H1 (cell line): ENCODE measurements at regions not wholly inside any gene's neighbourhood (a gene's known extent, or its start where the extent isn't known, plus 50 kb on each side); places are given as distances from the start of the nearest gene placed in this dataset.

Experiments used
- CTCF ChIA-PET: fragments of 300-600 bp; sonication (Branson Sonifier 250); formaldehyde crosslinking; loops from one replicate; lab custom pipeline; 2021; ENCODE audit not compliant: partially characterized antibody; lab: Charles Lee
- POLR2A ChIA-PET: fragments of 300-600 bp; sonication (Branson Sonifier 250); formaldehyde crosslinking; loops from one replicate; lab custom pipeline; 2021; ENCODE audit warnings: inconsistent platforms; ENCODE audit not compliant: partially characterized antibody; lab: Charles Lee
- DNase-seq, 2 experiments: peaks; one replicate each; pipeline versions ENCODE4 v3.0.0 to v3.0.0-alpha.2; 2010 to 2022; ENCODE audit warnings: low spot score in 2 of 2, low read depth in 1 of 2, mixed read lengths in 1 of 2
- FAIRE-seq: peaks from 2 replicates; lab custom pipeline; 2011; peaks lifted over from hg19 to GRCh38; lab: Jason Lieb, UNC
- H2AFZ ChIP-seq: 2 replicates; pipeline ENCODE4 v1.8.1; 2012; ENCODE audit warnings: low read length, inconsistent platforms
- H2AK5ac ChIP-seq: 2 replicates; pipeline ENCODE4 v1.6.1; 2013; ENCODE audit warnings: low read depth, low read length
- H2BK120ac ChIP-seq: replicated peaks from 2 replicates; pipeline ENCODE3; 2013; ENCODE audit warnings: low read depth, low read length, inconsistent platforms
- H2BK12ac ChIP-seq: 2 replicates; pipeline ENCODE4 v1.6.1; 2013; ENCODE audit warnings: low read depth, low read length
- H2BK15ac ChIP-seq: 2 replicates; pipeline ENCODE4 v1.6.1; 2013; ENCODE audit warnings: low read length
- H2BK20ac ChIP-seq: 2 replicates; pipeline ENCODE4 v1.6.1; 2013; ENCODE audit warnings: low read length
- H2BK5ac ChIP-seq: 2 replicates; pipeline ENCODE4 v1.6.1; 2013; ENCODE audit warnings: low read depth, low read length
- H3K14ac ChIP-seq: 2 replicates; pipeline ENCODE4 v1.6.1; 2013; ENCODE audit warnings: inconsistent platforms; ENCODE audit not compliant: insufficient read length
- H3K18ac ChIP-seq: 2 replicates; pipeline ENCODE4 v1.6.1; 2013; ENCODE audit warnings: low read length; ENCODE audit errors: extremely low read depth
- H3K23ac ChIP-seq: 2 replicates; pipeline ENCODE4 v1.6.1; 2013; ENCODE audit warnings: inconsistent platforms; ENCODE audit not compliant: insufficient read length
- H3K23me2 ChIP-seq: 2 replicates; pipeline ENCODE4 v1.6.1; 2013; ENCODE audit warnings: low read depth, low read length
- H3K27ac ChIP-seq: 2 replicates; pipeline ENCODE4 v1.6.1; 2011; ENCODE audit warnings: low read depth, low read length, inconsistent platforms
- H3K27me3 ChIP-seq, 4 experiments: replicated peaks in 1 of 4; 1 replicate in 1 of 4; 2 replicates in 3 of 4; pipeline versions ENCODE4 v1.6.1 to v1.8.1; 2011 to 2013; ENCODE audit warnings: low read length in 3 of 4, mild to moderate bottlenecking in 3 of 4, inconsistent platforms in 2 of 4, mixed read lengths in 2 of 4, moderate library complexity in 1 of 4; ENCODE audit not compliant: control insufficient read depth in 3 of 4, insufficient read depth in 3 of 4; ENCODE audit errors: extremely low read depth in 1 of 4
- H3K36me3 ChIP-seq, 4 experiments: 2 replicates each; pipeline versions ENCODE4 v1.6.1 to v1.8.1; 2011 to 2013; ENCODE audit warnings: mild to moderate bottlenecking in 4 of 4, low read length in 3 of 4, moderate library complexity in 2 of 4, control low read depth in 1 of 4, inconsistent platforms in 1 of 4; ENCODE audit not compliant: insufficient read depth in 4 of 4, control insufficient read depth in 2 of 4
- H3K4ac ChIP-seq: replicated peaks from 2 replicates; pipeline ENCODE3; 2013; ENCODE audit warnings: low read length, low read depth, mixed read lengths, inconsistent platforms; ENCODE audit not compliant: insufficient read length
- H3K4me1 ChIP-seq, 4 experiments: replicated peaks in 1 of 4; 1 replicate in 1 of 4; 2 replicates in 3 of 4; pipeline versions ENCODE4 v1.6.1 to v1.8.1; 2011 to 2013; ENCODE audit warnings: low read length in 3 of 4, inconsistent platforms in 2 of 4, mixed read lengths in 1 of 4; ENCODE audit not compliant: insufficient read depth in 4 of 4, control insufficient read depth in 3 of 4
- H3K4me2 ChIP-seq, 2 experiments: 2 replicates each; pipeline versions ENCODE4 v1.6.1 to v1.8.1; 2011 to 2013; ENCODE audit warnings: low read depth in 2 of 2, low read length in 2 of 2, control low read depth in 1 of 2, inconsistent platforms in 1 of 2, mild to moderate bottlenecking in 1 of 2; ENCODE audit not compliant: insufficient read depth in 1 of 2
- H3K4me3 ChIP-seq, 4 experiments: fragments of 200-600, 300-600 bp in 1 of 4; sonication (generic), shearing (Covaris generic), sonication (Bioruptor Twin) in 1 of 4; 2 replicates each; pipeline versions ENCODE4 v1.5.1 to v1.8.1; 2011 to 2016; ENCODE audit warnings: low read length in 4 of 4, low read depth in 3 of 4, control low read depth in 2 of 4, inconsistent platforms in 2 of 4, mild to moderate bottlenecking in 2 of 4, mixed read lengths in 1 of 4, moderate library complexity in 1 of 4; ENCODE audit not compliant: insufficient read depth in 2 of 4; ENCODE audit errors: extremely low read depth in 1 of 4
- H3K56ac ChIP-seq: replicated peaks from 2 replicates; pipeline ENCODE3; 2013; ENCODE audit warnings: low read depth, mild to moderate bottlenecking, mixed read lengths, low read length, inconsistent platforms; ENCODE audit not compliant: insufficient read length
- H3K79me1 ChIP-seq: 2 replicates; pipeline ENCODE4 v1.6.1; 2013; ENCODE audit warnings: low read depth, low read length, control low read depth
- H3K79me2 ChIP-seq, 2 experiments: 2 replicates each; pipeline versions ENCODE4 v1.6.1 to v1.8.1; 2012 to 2013; ENCODE audit warnings: low read length in 2 of 2, mild to moderate bottlenecking in 2 of 2, inconsistent platforms in 1 of 2; ENCODE audit not compliant: insufficient read depth in 2 of 2, control insufficient read depth in 1 of 2
- H3K9ac ChIP-seq, 4 experiments: replicated peaks in 1 of 4; 1 replicate in 1 of 4; 2 replicates in 3 of 4; pipeline versions ENCODE4 v1.6.1 to v1.8.1; 2011 to 2013; ENCODE audit warnings: low read depth in 3 of 4, low read length in 3 of 4, control low read depth in 2 of 4, mild to moderate bottlenecking in 2 of 4, moderate library complexity in 2 of 4, inconsistent platforms in 1 of 4; ENCODE audit errors: extremely low read depth in 1 of 4
- H3K9me3 ChIP-seq, 2 experiments: 2 replicates each; pipeline versions ENCODE4 v1.6.1 to v1.8.1; 2012 to 2013; ENCODE audit warnings: mild to moderate bottlenecking in 2 of 2, moderate library complexity in 2 of 2, control low read depth in 1 of 2, inconsistent platforms in 1 of 2, low read depth in 1 of 2, low read length in 1 of 2, mixed read lengths in 1 of 2; ENCODE audit not compliant: insufficient read depth in 2 of 2
- H4K20me1 ChIP-seq, 2 experiments: replicated peaks in 1 of 2; 2 replicates each; pipeline versions ENCODE3 to v1.8.1; 2011 to 2013; ENCODE audit warnings: inconsistent platforms in 2 of 2, low read length in 2 of 2, mild to moderate bottlenecking in 1 of 2; ENCODE audit not compliant: insufficient read depth in 2 of 2, control insufficient read depth in 1 of 2
- H4K5ac ChIP-seq: 2 replicates; pipeline ENCODE4 v1.6.1; 2013; ENCODE audit warnings: low read length, low read depth, mixed read lengths, inconsistent platforms; ENCODE audit not compliant: insufficient read length
- H4K8ac ChIP-seq: 2 replicates; pipeline ENCODE4 v1.8.0; 2013; ENCODE audit warnings: mild to moderate bottlenecking, moderate library complexity, low read length, inconsistent platforms; ENCODE audit not compliant: insufficient read depth; ENCODE audit errors: extremely low read depth
- H4K91ac ChIP-seq: replicated peaks from 2 replicates; pipeline ENCODE3; 2013; ENCODE audit warnings: low read length, mixed read lengths, inconsistent platforms; ENCODE audit not compliant: insufficient read length
- USF2 ChIP-seq: IDR thresholded peaks from 2 replicates; pipeline ENCODE4 v1.6.1; 2011; ENCODE audit warnings: low read length, improper control_type of control experiment
- WGBS, 2 experiments: shearing (Covaris generic) in 1 of 2; methylation state at CpG; one replicate each; pipeline versions ENCODE4 v1.1.6 to v1.1.7; 2013 to 2015; ENCODE audit warnings: low lambda C conversion rate in 2 of 2, mixed read lengths in 2 of 2, inconsistent platforms in 1 of 2, low coverage in 1 of 2, missing lambda C conversion rate in 1 of 2; ENCODE audit not compliant: insufficient replicate concordance in 2 of 2, insufficient coverage in 1 of 2, insufficient read length in 1 of 2; ENCODE audit errors: extremely low coverage in 1 of 2, missing lambda C conversion rate in 1 of 2; 5-methylcytosine and 5-hydroxymethylcytosine counted together

GRCh38 chr2:145674705-145675104 is 1154.8 kb upstream of the ZEB2 start:
- POLR2A ChIA-PET: no interaction called here
- no peaks in the 10 kb centered on the region for H3K4me1 ChIP-seq
- H3K9me3 ChIP-seq: no peaks in the 10 kb centered on the region
- H3K14ac ChIP-seq: no peak overlapping the region
- H2BK15ac ChIP-seq: no peak overlapping the region
- H2BK12ac ChIP-seq: no peak overlapping the region
- H2BK20ac ChIP-seq: no peak overlapping the region
- CTCF ChIA-PET: interaction anchor here (1.0 kb wide), 1 partner anchor 78 kb away, joined by 3 read pairs; no protein-coding TSS in a partner anchor
- TF ChIP-seq USF2: no peak
- no peak overlapping the region for H2BK120ac ChIP-seq
- H3K23ac ChIP-seq: no peak overlapping the region
- H3K27ac ChIP-seq: no peak overlapping the region
- H4K8ac ChIP-seq: no peak overlapping the region
- DNase-seq (no peak), FAIRE-seq (no peak)
- no peaks in the 10 kb centered on the region for H4K20me1 ChIP-seq
- H2AFZ ChIP-seq: no peak overlapping the region
- H2AK5ac ChIP-seq: no peak overlapping the region
- no peaks in the 10 kb centered on the region for H3K36me3 ChIP-seq
- H4K5ac ChIP-seq: no peak overlapping the region
- no peaks in the 10 kb centered on the region for H3K79me1 ChIP-seq
- no peaks in the 10 kb centered on the region for H3K23me2 ChIP-seq
- H3K18ac ChIP-seq: no peak overlapping the region
- H3K4me3 ChIP-seq: no peak overlapping the region
- no peaks in the 10 kb centered on the region for H3K27me3 ChIP-seq
- no peak overlapping the region for H2BK5ac ChIP-seq
- no peak overlapping the region for H3K9ac ChIP-seq
- H3K79me2 ChIP-seq: no peaks in the 10 kb centered on the region
- no peak overlapping the region for H4K91ac ChIP-seq
- no peak overlapping the region for H3K4me2 ChIP-seq
- H3K56ac ChIP-seq: no peak overlapping the region
- no peak overlapping the region for H3K4ac ChIP-seq
- 92% methylated on average over 3 of the region's 3 CpGs; no CpG with 5 or more reads in 1 of the 2 experiments for WGBS, 2 experiments
